GM18498 (cell line): ENCODE measurements at regions not wholly inside any gene's neighbourhood (a gene's known extent, or its start where the extent isn't known, plus 50 kb on each side); places are given as distances from the start of the nearest gene placed in this dataset.

Experiments used
- ATAC-seq: cut with Tn5 transposase; IDR thresholded peaks from one replicate; pipeline ENCODE4 v1.9.1; 2021; ENCODE audit warnings: mild to moderate bottlenecking, moderate library complexity; ENCODE audit not compliant: unreplicated experiment

DNA sequence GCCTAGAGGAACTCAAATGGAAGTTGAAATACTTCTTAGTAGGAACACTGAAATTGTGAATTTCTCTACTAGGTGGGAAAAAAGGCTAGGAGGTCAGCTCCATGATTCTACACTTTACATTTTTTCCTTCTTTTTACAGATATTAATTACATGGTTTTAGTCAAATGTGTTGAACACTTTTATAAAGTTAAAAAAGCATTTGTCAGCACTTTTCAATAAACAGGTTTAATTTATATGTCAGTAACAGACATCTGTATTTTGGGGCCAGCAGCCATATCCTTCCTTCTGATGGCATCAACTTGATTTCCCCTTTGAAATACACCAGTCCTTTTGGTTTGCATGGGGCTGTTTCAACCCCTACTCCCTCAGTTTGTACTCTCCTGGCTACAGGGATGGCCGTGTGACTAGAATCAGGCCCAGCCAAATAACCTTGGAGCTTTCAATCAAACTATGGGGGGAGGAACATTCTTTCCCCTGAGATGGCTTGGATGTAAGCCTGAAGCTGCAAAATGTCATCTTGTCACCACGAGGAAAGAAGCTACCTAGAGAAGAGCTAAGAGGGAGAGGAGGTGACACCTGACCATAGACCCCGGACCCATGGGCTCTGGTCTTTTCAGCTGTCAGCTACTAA is 171.0 kb upstream of the NEBL start:
- ATAC-seq, result no peak

DNA sequence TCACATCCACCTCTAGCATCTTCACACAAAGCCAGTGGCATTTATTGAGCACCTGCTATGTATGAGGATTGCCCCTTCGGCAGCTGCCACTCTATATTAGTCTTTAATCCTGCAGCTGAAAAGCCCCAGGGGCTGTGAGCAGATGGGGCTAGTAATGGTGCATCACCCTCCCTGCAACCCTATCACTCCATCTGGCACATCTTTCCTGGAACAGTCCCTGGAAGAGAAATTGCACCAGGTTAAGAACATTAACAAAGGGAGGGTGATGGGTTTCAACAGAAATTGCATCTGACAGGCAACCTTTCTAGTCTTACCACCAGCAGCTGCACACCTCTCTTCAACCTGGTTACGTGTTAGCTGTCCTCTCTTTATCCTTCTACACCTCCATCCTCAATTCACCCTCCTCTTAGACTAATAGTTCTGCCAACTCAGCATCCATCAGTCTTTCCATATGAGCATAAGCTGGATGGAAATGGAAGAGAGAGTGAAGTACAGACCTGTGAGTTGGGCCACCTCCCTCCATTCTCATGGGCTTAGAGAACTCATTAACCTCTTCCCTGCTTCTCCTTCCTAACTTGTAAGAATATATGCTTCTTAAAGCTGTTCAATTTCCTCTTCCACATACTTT is 168.6 kb upstream of the NEBL start:
- ATAC-seq, result no peak

DNA sequence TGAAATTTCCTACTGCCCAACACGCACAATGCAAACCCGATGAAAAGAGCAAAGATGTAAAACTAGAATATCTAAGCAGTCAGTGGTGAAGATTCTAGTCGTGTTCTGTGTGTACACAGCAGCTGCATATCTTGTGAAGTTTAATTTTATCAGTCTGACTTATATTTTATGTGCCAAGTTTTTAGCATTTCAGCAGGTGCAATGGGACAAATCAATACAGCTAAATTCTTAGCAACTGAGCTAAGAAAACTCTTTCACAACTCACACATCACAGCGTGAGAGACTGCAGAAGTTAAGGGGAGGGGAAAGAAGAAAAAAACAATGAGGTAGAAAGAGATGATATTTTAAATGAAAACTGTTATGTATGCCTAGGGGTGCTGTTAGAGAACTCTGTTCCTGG is 164.9 kb upstream of the NEBL start:
- no peak for ATAC-seq

DNA sequence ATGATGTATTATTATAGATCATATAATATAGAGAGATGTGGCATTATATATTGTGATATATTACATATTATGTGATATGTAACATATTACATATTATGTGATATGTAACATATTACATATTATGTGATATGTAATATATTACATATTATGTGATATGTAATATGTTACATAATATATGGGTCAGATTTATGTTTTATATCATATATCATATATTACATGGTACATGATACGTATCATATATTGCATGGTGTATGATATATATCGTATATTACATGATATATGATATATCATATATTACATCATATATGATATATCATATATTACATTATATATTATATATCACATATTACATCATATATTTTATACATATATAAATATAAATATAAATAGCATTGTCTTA is 164.1 kb upstream of the NEBL start:
- ATAC-seq, result no peak

DNA sequence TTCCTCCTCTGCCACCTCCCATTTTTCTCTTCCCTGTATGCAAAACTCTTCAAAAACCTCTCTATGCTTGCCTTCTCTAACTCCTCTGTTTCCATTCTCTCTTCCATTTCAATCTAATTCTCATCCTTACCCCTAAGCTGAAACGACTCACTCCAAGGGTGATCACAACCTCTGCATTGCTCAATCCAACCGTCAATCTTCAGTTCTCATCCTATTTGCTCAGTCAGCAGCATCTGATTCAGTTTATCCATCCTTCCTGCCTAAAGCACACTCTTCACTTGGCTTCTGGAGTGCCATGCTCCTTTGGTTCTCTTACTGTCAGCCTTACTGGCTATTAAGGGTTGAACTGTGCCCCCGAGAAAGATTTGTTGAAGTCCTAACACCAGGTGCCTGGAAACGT is 163.5 kb upstream of the NEBL start:
- no peak for ATAC-seq

DNA sequence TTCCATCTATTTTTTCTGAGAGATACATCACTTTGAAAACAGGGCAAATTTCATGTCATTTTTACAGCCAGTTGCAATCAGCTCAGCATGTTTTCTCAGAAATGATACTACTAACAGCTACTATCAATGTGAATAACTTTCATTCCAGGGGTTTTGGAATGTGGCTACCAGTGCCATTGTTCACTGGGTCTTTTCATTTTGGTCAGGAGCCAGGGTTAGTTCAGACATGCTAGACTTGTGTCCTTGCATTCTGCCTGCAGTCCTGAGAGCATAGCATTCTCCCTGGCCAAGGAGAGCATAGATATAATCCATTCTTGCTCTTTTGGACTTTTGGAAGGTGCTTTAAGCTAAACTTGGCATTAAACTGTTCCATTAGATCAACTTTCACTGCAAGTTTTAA is 160.9 kb upstream of the NEBL start:
- ATAC-seq, result no peak

DNA sequence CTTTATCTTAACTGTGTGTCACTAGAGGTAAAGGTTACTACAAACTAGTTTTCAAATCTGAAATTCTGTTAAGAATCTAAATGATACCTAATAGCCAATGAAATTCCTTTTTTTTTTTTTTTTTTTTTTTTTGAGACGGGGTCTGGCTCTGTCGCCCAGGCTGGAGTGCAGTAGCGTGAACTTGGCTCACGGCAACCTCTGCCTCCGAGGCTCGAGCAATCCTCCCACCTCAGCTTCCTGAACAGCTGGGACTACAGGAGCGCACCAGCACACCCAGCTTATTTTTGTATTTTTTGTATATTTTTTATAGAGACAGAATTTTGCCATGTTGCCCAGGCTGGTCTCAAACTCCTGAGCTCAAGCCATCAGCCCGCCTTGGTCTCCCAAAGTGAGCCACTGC is 160.3 kb upstream of the NEBL start:
- no peak for ATAC-seq

DNA sequence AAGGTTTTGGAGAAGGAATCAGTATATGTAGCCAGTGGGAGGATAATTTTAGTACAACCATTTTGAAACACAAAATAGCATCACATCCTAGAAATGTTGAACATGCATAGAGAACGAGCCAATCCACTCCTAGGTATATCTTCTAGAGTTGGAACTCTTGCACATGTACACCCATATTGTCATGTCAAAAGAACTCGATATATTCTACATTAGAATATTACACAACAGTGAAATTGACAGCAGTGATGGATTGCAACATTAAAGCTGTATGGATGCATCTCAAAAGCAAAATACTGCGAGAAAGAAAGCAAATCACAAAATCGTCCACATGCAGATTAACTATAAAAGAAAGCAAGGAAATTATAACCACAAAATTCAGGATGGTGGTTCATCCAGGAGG is 159.3 kb upstream of the NEBL start:
- ATAC-seq, result no peak

DNA sequence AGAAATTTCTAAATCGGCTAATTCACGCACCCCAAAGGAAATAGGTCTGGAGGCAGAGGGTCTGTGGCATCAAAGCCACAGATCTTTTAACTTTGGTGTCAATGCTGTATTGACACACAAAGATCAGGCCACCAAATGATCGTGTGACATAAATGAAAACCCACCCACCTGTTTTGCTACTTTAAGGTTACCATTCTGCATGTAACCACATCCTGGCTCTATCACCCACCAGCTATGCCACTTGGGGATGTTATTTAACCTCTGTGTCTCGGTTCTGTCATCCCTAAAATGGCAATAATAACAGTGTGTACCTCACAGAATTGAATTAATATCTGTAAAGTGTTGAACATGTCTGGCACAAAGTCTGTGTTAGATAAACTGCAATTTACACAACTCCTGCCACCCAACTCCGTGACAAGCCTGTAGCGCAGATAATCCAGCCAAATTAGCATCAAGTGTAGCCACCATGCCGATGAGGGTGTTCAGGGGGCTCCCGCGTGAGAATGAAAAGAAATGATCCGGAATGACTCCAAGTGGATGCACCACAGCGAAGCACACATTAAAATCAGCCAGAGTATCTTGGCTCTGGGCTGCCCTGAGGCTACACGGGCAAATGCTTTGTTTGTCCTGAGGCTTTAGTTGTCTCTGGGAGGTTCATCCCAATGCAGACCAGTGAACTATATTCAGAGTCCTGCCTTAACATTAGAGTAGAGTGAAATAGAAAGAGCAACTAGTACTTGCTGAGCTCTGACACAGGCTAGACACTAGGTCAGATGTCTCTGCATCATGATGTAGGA is 158.4 kb upstream of the NEBL start:
- no peak for ATAC-seq

DNA sequence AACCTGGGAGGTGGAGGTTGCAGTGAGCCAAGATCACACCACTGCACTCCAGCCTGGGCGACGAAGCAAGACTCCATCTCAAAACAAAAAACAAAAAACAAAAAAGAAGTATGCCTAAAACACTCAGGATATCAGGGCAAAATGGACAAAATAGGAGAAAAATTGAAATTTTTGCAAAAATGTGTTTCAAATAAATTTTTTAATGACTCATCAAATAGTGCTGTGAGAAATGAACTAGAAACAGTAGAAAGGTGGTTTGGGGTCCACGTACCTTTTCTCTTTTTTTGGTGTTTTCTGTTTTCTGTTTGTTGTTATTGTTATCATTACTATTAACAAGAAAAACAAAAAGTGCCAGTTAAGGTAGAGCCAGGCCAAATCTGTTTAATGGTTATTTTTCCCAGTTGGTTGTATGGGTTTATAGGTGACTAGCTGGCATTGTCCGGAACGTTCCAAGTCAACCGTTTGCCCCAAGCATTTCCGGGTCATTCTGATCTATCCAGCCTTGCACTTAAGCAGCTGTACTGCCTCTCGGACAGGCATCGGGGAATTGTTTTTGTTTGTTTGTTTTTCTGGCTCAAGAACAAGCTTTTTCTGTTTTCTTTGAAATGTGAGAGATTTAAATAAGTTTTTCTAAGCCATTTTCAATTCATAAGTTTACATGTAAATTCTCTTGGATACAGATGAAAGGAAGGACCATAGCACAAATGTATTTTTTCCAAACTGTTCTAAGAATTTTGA is 157.0 kb upstream of the NEBL start:
- no peak for ATAC-seq

DNA sequence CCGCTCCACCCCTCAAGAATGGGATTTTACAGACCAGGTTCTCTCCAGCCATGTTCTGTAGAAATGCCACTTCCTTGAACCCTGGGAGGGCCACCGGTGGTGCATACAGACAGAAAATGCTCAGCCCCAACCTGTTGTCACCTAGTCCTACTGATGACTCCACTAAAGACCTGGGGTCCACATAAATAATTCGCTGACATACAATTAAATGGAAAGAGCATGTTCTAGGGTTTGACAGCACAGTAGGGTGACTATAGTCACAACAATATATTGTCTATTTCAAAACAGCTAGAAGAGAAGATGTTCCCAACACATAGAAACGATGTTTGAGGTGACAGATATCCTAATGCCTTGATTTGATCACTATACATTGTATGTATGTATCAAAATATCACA is 155.6 kb upstream of the NEBL start:
- ATAC-seq, result no peak

DNA sequence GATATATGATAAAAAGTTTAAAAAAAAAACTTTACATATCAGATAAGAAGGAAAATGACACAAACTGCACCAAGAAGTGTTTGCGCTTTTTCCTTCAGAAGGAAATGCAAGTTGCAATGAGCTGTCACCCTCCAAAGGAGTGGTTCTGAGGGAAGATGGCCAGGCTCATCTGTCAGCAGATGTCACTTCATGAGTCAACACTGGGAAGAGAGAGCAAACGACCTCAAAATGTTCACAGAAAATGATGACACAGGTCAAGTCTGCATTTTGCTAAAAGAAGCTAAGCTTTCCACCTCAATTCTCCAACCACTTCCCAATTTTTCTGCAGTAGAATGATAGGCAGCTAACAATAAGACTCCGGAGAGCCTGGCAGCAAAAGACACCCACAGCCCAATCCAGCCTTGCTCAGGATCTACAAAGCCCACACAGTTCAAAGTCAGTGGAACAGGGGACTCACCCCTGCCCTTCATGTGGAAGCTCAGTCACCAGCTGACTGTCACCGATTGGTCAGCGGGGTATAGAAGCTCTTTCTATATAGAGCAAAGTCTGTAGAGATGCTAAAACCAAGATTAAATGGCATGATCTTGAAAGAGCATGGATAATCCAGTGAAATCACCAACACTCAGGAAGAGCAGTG is 155.1 kb upstream of the NEBL start:
- no peak for ATAC-seq

DNA sequence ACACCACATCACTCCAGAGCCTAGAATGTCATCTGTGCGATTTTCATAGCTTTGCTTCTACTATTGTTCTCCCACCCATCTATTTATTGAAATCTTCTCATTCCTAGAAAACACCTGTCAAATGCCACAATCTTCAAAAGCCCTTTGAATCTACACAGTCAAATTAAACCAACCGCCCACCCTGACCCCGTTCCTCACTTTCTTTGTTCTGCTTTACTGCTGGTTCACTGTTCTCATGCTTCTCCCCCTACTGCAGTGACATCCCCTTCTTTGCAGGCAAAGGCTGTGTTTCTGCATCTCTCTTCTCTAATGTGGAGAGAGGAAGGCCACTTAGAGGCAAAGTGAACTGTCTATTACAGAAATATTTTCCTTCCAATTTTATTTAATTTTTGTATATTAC is 152.4 kb upstream of the NEBL start:
- no peak for ATAC-seq

DNA sequence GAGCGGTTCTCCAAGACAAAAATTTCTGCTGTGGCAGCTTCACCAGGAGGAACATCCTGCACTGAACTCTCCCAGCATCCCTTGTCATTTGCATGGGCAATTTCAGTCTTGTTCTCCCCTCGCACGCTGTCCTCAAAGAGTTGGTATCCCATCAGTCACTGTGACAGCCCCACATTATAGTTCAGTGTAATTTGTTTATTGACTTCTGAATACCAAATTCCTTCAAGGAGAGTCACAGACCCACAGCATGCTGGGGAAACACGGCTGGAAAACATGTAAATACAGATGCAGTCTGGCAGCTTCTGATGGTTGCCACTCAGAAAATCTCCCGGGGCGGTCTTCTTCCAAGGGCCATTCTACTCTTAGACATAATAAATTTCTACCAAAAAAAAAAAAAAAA is 151.0 kb upstream of the NEBL start:
- no peak for ATAC-seq

DNA sequence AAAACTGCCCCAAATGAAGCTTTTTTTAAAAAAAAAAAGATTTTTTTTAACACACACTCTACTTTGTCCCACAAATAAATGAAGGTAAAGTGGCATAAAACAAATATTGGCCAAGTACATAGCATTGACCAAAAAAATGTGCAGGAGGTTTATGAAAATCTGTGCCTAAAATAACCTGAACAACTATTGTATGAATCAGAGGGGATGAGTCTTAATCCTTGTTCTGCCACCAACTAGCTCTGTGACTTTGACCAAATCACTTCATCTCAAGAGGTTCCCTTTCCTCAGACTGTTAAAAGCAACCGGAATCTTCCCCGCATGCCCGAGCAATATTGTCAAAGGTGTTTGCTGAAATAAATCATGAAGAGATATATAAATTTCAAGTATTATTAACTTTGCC is 150.4 kb upstream of the NEBL start:
- ATAC-seq, result no peak

DNA sequence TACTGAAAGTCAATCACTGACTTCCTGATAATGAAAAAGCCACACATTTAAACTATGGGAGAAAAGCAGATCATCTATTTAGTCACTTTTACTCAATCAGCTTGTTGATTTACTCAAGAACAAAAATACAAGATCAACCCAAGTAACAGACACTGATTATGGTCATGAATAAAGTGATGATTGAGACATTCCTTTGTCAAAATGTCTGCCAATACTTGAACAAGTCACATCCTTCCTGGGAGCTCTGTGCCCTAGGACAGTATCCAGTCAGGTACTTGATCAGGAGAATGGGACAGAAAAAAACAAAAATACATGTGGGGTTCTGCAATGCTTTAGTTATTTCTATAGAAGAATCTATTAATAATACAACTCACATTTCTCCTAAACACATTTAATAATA is 150.0 kb upstream of the NEBL start:
- ATAC-seq, result no peak

DNA sequence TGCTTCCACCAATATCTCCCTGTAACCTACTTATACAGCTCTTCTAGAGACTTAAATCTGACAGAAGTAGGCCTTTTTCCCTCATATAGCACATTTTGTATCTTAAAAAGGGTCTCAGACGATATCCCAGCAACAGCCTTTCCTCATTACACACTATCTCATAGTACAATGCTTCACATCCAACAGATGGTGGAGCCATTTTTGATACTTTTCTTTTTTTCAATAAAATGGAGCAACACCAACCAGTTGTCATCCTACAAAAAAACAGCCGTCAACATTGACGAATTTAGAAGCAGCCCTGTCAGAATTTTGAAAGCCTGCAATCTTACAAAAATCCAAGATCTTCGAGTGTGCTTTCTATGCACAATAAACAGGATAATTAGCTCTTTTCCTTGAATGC is 145.9 kb upstream of the NEBL start:
- no peak for ATAC-seq

DNA sequence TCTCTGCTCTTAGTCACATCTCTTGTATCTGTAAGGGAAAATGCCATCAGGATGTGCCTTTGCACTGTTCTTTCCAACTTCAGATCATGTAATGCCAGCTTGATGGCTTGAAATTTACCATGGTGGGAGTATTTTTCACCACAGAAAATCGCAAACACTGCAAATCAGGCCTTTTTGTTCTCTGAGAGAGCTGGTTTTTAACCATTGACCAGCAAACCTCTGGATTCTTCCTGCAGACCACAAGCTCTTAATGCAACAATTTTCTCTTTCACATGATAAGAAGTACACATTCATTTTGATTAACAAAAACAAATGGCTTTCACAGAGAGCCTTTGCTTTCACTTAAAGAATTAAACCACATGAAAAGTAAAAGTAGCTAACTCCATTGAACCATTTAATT is 145.4 kb upstream of the NEBL start:
- ATAC-seq, result no peak

DNA sequence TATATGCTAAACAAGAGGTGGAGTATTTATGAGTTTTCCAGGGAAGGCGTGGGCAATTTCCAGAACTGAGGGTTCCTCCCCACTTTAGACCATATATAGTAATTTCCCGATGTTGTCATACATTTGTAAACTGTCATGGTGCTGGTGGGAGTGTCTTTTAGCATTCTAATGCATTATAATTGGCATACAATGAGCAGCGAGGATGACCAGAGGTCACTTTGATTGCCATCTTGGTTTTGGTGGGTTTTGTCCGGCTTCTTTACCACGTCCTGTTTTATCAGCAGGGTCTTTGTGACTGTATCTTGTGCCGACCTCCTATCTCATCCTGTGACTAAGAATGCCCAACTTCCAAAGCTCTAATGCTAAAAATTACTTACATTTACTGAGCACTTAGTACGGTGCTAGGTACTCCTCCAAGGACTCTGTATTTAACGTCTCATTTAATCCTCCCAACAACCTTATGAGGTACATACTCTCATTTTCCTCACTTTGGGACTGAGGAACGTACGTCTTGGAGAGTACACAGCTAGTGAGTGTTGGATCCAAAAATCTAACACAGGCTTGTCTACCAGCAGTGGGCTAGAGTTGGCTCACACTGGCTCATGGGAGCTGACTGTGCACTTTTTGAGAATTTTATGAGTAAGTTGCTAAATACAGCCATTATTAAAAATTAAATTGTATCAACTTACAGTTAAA is 144.8 kb upstream of the NEBL start:
- no peak for ATAC-seq

DNA sequence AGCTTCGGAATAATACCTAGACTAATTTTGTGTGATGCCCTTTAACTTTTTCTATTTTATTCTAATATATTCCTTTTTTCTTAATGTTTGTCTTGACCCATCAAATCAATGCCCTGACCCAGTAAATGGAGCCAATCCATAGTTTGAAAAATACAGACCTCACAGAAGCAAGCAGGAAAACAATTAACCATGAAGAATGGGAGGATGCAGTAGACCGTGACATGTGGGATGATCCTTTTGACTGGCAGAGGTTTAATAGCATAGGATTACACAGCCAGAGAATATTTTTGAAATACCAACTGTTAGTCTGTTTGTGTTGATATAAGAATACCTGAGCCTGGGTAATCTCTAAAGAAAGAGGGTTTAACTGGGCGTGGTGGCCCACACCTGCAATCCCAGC is 142.6 kb upstream of the NEBL start:
- no peak for ATAC-seq

DNA sequence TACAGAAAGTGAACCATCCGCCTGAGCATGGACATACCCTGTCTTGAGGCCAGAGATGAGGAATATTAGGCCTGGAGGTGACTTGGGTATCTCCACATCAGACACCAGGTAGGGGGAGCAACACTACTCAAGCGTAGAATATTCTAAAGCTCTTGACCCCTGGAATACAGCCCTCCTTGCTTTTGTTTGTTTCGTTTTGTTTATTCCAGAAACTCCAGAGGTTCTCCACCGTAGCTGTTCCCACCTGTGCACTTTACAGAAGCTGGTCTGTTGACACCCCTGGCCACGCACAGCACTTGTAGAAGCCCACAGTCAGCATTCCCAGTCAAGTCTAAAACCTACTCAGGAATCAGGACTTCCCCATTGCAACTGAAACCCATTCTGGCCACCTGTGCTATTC is 139.6 kb upstream of the NEBL start:
- no peak for ATAC-seq
